Coronary artery (tissue), 2 donors: ENCODE measurements at regions not wholly inside any gene's neighbourhood (a gene's known extent, or its start where the extent isn't known, plus 50 kb on each side); places are given as distances from the start of the nearest gene placed in this dataset.

Experiments used
- DNase-seq: peaks from one replicate; pipeline ENCODE4 v3.0.0-alpha.2; 2017; ENCODE audit warnings: low spot score
- H3K27ac ChIP-seq, 2 donors: fragments of 200-600 bp; sonication (generic); one replicate each; pipeline ENCODE4 v1.5.1; 2016 to 2019
- H3K4me3 ChIP-seq: fragments of 200-600 bp; sonication (generic); 2 replicates; pipeline ENCODE4 v1.5.1; 2016; ENCODE audit warnings: mild to moderate bottlenecking, moderate library complexity
- CTCF ChIP-seq: fragments of 200-600 bp; sonication (generic); IDR thresholded peaks from one replicate; pipeline ENCODE4 v1.5.1; 2019; ENCODE audit warnings: antibody characterized with exemption

- no peak for TF ChIP-seq CTCF
- no peak overlapping the region for H3K4me3 ChIP-seq
- no peak overlapping the region for H3K27ac ChIP-seq
- DNase-seq = no peak
Measured at GRCh38 chr2:5494212-5494611, 198.0 kb upstream of the SOX11 start.

- no peak for TF ChIP-seq CTCF
- Histone ChIP-seq H3K4me3 (no peak overlapping the region), H3K27ac (no peak overlapping the region)
- no peak for DNase-seq
Measured at GRCh38 chr2:5495586-5495985, 196.6 kb upstream of the SOX11 start.

- TF ChIP-seq CTCF = no peak
- no peak overlapping the region for H3K27ac ChIP-seq
- H3K4me3 ChIP-seq = no peak overlapping the region
- DNase-seq = no peak
Measured at GRCh38 chr2:5497874-5498273, 194.3 kb upstream of the SOX11 start.

- DNase-seq = no peak
- no peak for TF ChIP-seq CTCF
- H3K27ac ChIP-seq = no peak overlapping the region
- H3K4me3 ChIP-seq = no peak overlapping the region
Measured at GRCh38 chr2:5501807-5502206, 190.4 kb upstream of the SOX11 start.

GRCh38 chr2:5502385-5502784 is 189.8 kb upstream of the SOX11 start:
- no peak for TF ChIP-seq CTCF
- H3K27ac ChIP-seq = no peak overlapping the region
- DNase-seq = no peak

GRCh38 chr2:5504756-5505155 is 187.4 kb upstream of the SOX11 start:
- H3K4me3 ChIP-seq = no peak overlapping the region
- TF ChIP-seq CTCF = no peak
- no peak overlapping the region for H3K27ac ChIP-seq
- DNase-seq = no peak

More at GRCh38 chr2:5502385-5502784, 189.8 kb upstream of the SOX11 start:
- no peak overlapping the region for H3K4me3 ChIP-seq

- no peak overlapping the region for H3K4me3 ChIP-seq
- DNase-seq = no peak
Measured at GRCh38 chr2:5507367-5507766, 184.8 kb upstream of the SOX11 start.

More at GRCh38 chr2:5507367-5507766, 184.8 kb upstream of the SOX11 start:
- no peak overlapping the region for H3K27ac ChIP-seq
- no peak for TF ChIP-seq CTCF
